GM21619 (cell line): ENCODE measurements at regions not wholly inside any gene's neighbourhood (a gene's known extent, or its start where the extent isn't known, plus 50 kb on each side); places are given as distances from the start of the nearest gene placed in this dataset.
"Not testable (repeated sequence)": the region's sequence is repeated elsewhere in the genome, so short reads cannot be mapped to it uniquely, and the experiment has no call there.

Experiments
- ATAC-seq: cut with Tn5 transposase; IDR thresholded peaks from one replicate; pipeline ENCODE4 v1.9.1; 2021; ENCODE audit not compliant: unreplicated experiment

DNA sequence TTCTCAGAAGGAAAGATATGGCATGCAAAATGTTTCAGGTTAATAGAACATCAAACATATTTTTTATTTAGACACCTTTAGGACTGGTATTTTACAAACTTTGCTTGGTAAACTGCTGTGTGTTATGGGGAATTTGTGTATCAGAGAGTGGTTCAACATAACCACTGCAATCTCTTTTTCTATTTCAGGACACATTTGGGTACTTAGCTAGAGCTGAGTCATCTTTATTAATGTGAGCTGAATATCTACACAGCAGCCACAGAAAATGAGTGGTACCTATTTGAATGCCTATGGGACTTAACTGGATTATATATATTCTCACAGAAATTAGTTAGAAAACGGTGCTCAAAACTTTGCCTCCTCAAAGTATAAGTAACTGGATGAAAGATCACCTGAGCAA is 179.8 kb downstream of the SPDYE17 start:
- not testable (repeated sequence) for ATAC-seq

DNA sequence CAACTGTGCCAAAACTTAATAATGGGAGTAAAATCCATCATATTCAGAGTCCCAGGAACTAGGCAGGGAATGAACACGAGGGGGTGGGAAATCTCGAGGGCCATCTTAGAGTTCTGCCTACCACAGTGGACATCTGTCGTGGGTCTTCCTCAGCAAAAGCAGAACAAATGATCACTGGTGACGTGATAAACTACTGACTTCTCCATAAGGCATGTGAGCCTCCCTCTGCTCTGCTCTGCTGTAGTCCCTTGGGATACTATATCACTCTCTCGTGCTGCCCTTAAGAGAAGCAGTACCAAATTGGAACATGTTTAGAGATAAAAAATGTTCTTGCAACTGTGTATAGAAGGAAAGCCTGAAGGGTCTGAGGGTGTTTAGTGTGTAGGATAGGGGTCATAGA is 180.5 kb downstream of the SPDYE17 start:
- not testable (repeated sequence) for ATAC-seq

DNA sequence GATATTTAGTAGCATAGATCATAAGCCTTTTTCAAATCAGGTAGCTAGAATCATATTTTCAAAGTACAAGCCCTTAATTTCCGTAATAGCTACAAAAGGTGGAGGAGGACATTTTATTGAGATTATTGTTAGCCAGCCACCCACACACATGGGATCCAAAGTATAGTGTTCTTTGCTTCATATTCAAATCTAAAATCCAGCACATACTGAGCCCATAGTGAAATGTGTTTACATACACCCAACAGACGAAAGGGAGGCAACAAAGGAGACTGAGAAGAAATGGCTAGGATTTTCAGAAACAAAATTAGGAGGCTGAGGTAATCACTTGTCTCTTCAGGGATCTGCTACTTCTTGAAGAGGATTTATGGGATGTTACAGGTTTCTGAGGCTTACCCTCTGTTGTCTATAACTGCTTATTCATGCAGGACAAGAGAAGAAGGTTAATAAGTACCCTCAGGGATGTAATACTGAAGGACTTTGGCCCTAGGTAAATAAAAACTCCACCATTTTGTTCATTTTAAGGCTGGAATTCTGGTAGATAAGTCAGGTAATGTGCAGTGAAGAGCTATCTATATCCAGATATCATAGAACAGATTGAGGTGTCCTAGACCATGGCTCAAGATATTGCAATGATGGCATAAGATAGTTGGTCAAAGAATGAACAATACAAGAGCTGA is 182.1 kb downstream of the SPDYE17 start:
- not testable (repeated sequence) for ATAC-seq

GRCh38 chr7:76839879-76840278 is 192.3 kb downstream of the SPDYE17 start:
- not testable (repeated sequence) for ATAC-seq

DNA sequence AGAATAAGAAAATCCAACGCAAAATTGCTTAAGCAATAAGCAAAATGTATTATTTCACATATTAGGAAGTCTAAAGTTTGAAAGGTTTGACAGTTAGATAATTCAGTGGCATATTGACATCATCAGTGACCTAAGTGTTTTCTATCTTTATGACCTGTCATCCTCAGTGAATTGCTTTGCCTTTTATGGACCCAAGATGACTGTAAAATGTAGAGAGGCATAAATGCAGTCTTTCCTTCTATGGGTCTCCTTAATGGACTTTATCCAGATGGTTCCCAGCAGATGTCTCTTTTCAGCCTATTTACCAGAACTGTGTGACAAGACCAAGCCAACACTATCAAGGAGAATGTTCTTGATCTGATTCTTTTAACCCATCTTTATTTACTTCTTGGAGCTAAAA is 192.9 kb downstream of the SPDYE17 start:
- not testable (repeated sequence) for ATAC-seq

GRCh38 chr7:76838357-76838756 is 193.8 kb downstream of the SPDYE17 start:
- not testable (repeated sequence) for ATAC-seq

- ATAC-seq, result not testable (repeated sequence)
Observed at GRCh38 chr7:76829233-76829632, 202.2 kb upstream of the POMZP3 start.

DNA sequence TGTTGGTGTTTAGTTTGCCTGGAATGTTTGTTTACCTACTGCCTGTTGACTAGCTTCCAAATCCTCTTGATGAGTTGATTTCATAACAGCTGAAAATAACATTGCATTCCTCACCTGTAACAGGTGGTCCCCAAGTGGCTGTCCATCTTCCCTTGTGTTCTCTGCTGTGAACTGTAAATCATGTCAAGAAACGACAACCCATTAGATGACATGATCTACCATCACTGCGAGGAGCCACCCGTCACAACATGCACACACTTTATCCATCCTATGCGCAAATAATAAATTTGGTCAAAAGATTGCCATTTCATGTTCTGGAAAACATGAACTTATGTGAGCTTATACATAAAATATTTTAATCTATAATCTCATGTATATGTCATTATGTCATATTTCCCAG is 199.1 kb upstream of the POMZP3 start:
- ATAC-seq, result not testable (repeated sequence)

- ATAC-seq, result not testable (repeated sequence)
Observed at GRCh38 chr7:76809856-76810255, 182.8 kb upstream of the POMZP3 start.

- ATAC-seq, result not testable (repeated sequence)
Observed at GRCh38 chr7:76807588-76808100, 180.6 kb upstream of the POMZP3 start.

DNA sequence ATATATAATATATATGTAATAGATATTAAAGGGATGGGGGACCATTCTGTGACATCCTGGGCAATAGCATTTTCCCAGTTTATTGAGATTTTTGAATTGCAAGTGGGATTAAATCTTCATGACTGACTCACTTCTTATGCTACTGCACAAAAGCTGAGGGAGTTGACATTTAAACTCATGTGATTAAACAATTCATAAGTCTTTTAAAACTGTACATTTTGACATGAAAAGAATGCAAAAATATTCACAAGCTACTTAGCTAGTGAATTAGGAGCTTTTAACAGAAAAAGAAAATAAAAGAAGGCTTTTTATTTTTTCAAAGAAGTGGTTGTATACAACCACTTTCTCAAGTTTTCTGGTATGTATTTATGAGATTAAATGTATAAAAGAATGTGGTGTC is 179.4 kb upstream of the POMZP3 start:
- ATAC-seq, result not testable (repeated sequence)

GRCh38 chr7:76806010-76806409 is 178.9 kb upstream of the POMZP3 start:
- not testable (repeated sequence) for ATAC-seq

- not testable (repeated sequence) for ATAC-seq
Observed at GRCh38 chr7:76805262-76805661, 178.2 kb upstream of the POMZP3 start.

GRCh38 chr7:76797639-76798038 is 170.6 kb upstream of the POMZP3 start:
- not testable (repeated sequence) for ATAC-seq

DNA sequence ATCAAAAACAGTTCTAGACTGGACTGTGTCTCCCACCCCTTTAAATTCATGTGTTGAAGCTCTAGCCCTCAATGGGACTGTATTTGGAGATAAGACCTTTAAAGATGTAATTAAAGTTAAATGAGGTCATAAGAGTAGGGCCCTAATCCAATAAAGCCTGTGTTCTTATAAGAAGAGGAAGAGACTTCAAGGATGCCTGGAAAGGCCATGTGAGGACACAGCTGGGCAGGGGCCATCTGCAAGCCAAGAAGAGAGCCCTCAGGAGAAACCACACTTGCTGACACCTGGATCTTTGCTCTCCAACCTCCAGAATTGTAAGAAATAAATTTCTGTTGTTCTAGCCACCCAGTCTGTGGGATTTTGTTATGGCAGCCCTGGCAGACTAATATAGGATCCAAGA is 153.6 kb upstream of the POMZP3 start:
- ATAC-seq, result not testable (repeated sequence)

- not testable (repeated sequence) for ATAC-seq
Observed at GRCh38 chr7:76774279-76774678, 147.2 kb upstream of the POMZP3 start.

GRCh38 chr7:76771980-76772379 is 144.9 kb upstream of the POMZP3 start:
- not testable (repeated sequence) for ATAC-seq

DNA sequence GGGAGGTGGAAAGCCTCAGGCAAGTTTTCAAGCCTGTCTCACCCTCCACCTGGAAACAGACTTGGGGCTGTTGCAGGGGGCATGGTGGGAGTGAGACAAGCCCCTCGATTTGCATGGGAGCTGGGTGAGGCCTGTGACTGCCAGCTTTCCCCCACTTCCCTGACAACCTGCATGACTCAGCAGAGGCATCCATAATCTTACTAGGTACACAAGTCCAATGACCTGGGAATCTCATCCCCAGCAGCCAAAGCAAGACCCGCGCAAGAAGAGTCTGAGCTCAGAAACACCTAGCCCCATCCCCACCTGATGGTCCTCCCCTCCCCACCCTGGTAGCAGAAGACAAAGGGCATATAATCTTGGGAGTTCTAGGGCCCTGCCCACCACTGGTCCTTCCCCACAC is 136.9 kb upstream of the POMZP3 start:
- not testable (repeated sequence) for ATAC-seq

GRCh38 chr7:76760546-76761220 is 133.6 kb upstream of the POMZP3 start:
- not testable (repeated sequence) for ATAC-seq

DNA sequence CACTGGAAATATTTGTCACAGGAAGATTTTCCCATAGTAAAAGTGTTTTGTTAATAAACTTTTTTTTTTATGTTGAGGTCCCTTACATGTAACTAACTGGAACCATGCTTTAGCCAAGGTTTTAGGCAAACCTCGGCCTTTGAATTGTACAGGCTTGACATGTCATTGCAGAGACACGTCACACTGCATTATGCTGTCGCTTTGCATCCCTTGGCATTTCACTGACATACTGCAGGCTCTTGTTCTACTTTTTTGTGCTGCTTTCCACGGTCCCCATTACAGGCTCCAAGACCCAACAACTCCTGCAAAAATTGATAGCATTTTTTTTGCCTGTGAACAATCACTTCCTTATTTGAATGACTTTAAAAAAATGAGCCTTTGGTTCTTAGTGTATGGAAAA is 112.5 kb upstream of the POMZP3 start:
- ATAC-seq, result not testable (repeated sequence)

DNA sequence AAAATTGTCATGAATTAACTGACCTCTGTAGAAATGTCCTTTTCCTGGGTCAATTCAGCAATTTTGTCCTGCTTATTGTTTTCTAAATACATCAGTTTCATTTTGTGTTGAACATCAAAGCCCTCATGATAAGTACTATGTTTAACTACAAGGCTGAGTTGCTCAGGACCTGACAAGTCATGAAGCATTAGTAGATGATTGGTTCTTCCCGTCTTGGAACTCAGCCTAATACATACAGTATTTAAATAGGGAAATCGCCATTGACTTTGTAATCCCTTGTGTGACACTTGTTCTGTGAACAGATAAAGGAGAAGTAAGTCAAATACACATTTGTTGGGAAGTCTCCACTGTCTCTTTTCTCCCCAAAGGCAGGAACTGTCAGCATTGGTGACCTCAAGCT is 109.6 kb upstream of the POMZP3 start:
- not testable (repeated sequence) for ATAC-seq

DNA sequence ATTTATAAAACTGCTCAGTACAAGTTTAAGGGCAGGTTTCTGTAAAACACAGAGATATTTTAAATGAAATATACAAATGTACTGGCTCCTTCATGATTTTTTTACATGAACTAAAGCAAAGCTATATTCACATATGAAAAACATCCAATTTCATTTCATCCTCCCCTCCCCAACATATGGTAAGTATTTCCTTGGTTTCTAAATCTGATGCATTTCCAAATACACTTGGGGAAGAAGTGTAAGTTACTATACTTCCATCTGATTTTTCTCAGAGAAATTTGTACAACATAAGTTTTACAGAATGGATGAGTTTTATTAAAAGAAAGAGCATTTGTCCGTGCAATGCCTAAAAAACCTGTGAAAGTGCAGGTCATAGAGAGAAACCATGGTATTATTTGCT is 109.0 kb upstream of the POMZP3 start:
- ATAC-seq, result not testable (repeated sequence)
